NB4 (cell line): ENCODE measurements at regions not wholly inside any gene's neighbourhood (a gene's known extent, or its start where the extent isn't known, plus 50 kb on each side); places are given as distances from the start of the nearest gene placed in this dataset.

ENCODE experiments used
- POLR2A ChIP-seq: IDR thresholded peaks from 2 replicates; pipeline ENCODE4 v1.6.1; 2011; ENCODE audit warnings: mild to moderate bottlenecking; ENCODE audit not compliant: insufficient read length; ENCODE audit errors: extremely low read depth
- TF ChIP-seq, protein P1 (sequence below): IDR thresholded peaks from one replicate; pipeline ENCODE4 v1.5.1; 2012; ENCODE audit warnings: low read depth, low read length

GRCh38 chr20:52490711-52491430 lies 299.3 kb upstream of the ZFP64 start:
- no peak for TF ChIP-seq POLR2A
- TF ChIP-seq, protein P1, sequence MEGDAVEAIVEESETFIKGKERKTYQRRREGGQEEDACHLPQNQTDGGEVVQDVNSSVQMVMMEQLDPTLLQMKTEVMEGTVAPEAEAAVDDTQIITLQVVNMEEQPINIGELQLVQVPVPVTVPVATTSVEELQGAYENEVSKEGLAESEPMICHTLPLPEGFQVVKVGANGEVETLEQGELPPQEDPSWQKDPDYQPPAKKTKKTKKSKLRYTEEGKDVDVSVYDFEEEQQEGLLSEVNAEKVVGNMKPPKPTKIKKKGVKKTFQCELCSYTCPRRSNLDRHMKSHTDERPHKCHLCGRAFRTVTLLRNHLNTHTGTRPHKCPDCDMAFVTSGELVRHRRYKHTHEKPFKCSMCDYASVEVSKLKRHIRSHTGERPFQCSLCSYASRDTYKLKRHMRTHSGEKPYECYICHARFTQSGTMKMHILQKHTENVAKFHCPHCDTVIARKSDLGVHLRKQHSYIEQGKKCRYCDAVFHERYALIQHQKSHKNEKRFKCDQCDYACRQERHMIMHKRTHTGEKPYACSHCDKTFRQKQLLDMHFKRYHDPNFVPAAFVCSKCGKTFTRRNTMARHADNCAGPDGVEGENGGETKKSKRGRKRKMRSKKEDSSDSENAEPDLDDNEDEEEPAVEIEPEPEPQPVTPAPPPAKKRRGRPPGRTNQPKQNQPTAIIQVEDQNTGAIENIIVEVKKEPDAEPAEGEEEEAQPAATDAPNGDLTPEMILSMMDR = no peak
